ENCODE measurements at regions not wholly inside any gene's neighbourhood (a gene's known extent, or its start where the extent isn't known, plus 50 kb on each side); places are given as distances from the start of the nearest gene placed in this dataset.

- TF ChIP-seq MEF2B (IDR thresholded peaks at IDR 0.05; ENCODE audit: partially characterized antibody, poor library complexity, severe bottlenecking) (no peak), RBBP5 (conservative IDR thresholded peaks at IDR 0.05) (no peak), CEBPB (IDR thresholded peaks at IDR 0.05; ENCODE audit: borderline replicate concordance in 1 of 2, low read depth in 2 of 2, low read length in 2 of 2) (no peak), BACH1 (IDR thresholded peaks at IDR 0.05; ENCODE audit: borderline replicate concordance) (no peak)
- TF ChIP-seq, protein P1, sequence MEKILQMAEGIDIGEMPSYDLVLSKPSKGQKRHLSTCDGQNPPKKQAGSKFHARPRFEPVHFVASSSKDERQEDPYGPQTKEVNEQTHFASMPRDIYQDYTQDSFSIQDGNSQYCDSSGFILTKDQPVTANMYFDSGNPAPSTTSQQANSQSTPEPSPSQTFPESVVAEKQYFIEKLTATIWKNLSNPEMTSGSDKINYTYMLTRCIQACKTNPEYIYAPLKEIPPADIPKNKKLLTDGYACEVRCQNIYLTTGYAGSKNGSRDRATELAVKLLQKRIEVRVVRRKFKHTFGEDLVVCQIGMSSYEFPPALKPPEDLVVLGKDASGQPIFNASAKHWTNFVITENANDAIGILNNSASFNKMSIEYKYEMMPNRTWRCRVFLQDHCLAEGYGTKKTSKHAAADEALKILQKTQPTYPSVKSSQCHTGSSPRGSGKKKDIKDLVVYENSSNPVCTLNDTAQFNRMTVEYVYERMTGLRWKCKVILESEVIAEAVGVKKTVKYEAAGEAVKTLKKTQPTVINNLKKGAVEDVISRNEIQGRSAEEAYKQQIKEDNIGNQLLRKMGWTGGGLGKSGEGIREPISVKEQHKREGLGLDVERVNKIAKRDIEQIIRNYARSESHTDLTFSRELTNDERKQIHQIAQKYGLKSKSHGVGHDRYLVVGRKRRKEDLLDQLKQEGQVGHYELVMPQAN (conservative IDR thresholded peaks at IDR 0.05) = no peak
Observed at GRCh38 chr10:46231087-46231486, 55.7 kb upstream of the ANTXRL start (continued).

DNA sequence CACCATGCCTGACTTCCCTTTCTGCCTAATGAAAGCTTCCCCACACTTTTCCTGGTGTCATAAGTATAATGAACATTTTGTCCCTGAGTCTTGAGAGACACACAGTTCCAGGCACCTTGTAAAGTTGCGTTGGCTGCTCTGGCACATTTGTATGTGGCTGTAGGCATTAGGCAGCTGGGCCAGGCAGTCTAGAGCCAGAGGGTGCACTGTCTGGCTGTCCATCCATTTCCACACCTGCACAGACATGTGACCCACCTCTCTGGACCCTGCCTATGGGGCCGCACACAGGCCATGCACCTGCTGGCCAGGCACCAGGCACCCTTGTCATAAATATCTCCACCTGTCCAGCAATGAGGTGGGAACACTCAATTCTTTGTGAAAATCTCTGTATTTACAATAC, 54.7 kb upstream of the ANTXRL start:
- Histone ChIP-seq H3K4me3 (no peak overlapping the region), H2AFZ (ENCODE audit: control insufficient read depth, low read depth, low read length) (no peak overlapping the region), H3K9me3 (replicated peaks; ENCODE audit: control insufficient read depth, insufficient read depth, low read length) (no peaks in the 10 kb centered on the region; the same call in 2 of the 3 replicates), H3K4me1 (ENCODE audit: control insufficient read depth, insufficient read depth, low read length) (no peaks in the 10 kb centered on the region), H3K27ac (ENCODE audit: control insufficient read depth, insufficient read depth) (no peak overlapping the region), H3K9ac (ENCODE audit: control insufficient read depth, insufficient read depth, low read length) (no peak overlapping the region), H3K36me3 (ENCODE audit: control insufficient read depth in 2 of 2, insufficient read depth in 2 of 2, low read length in 1 of 2) (no peaks in the 10 kb centered on the region), H4K20me1 (ENCODE audit: control insufficient read depth, insufficient read depth) (no peaks in the 10 kb centered on the region), H3K79me2 (ENCODE audit: control insufficient read depth, insufficient read depth, low read length) (no peaks in the 10 kb centered on the region), H3K4me2 (ENCODE audit: control insufficient read depth, insufficient read depth) (no peak overlapping the region), H3K27me3 (replicated peaks in 1 of 2; ENCODE audit: control insufficient read depth in 2 of 2, insufficient read depth in 2 of 2, low read length in 1 of 2) (no peaks in the 10 kb centered on the region)
- ATAC-seq (no peak), DNase-seq (ENCODE audit: low read depth, low spot score) (no peak), FAIRE-seq (no peak)
- in situ Hi-C loops (cut with MboI) (no loop called here), intact Hi-C loops (cut with micrococcal nuclease; ENCODE audit: unreplicated experiment) (no loop called here)
- ChIA-PET POLR2A (no interaction called here), CTCF (no interaction called here), SMC1A (ENCODE audit: uncharacterized antibody, unreplicated experiment) (no interaction called here), RAD21 (ENCODE audit: unreplicated experiment) (no interaction called here)
- no peak for TF ChIP-seq TARDBP (IDR thresholded peaks at IDR 0.05; ENCODE audit: borderline replicate concordance)
- no peak for TF ChIP-seq RAD21 (IDR thresholded peaks at IDR 0.05; ENCODE audit: insufficient read depth, low read depth, low read length)
- no peak for TF ChIP-seq CHD1 (IDR thresholded peaks at IDR 0.05; ENCODE audit: low read depth, low read length)
- no peak for TF ChIP-seq NBN (IDR thresholded peaks at IDR 0.05)
- no peak for TF ChIP-seq DPF2 (IDR thresholded peaks at IDR 0.05)
- no peak for TF ChIP-seq BCLAF1 (IDR thresholded peaks at IDR 0.05)
- TF ChIP-seq POLR2A (IDR thresholded peaks at IDR 0.05; ENCODE audit: low read depth, low read length) = no peak
- no peak for TF ChIP-seq RFX5 (IDR thresholded peaks at IDR 0.05; ENCODE audit: low read depth, low read length)
- TF ChIP-seq HCFC1 (IDR thresholded peaks at IDR 0.05; ENCODE audit: low read length) = no peak
- no peak for TF ChIP-seq RBBP5 (conservative IDR thresholded peaks at IDR 0.05)
- TF ChIP-seq, protein P2, sequence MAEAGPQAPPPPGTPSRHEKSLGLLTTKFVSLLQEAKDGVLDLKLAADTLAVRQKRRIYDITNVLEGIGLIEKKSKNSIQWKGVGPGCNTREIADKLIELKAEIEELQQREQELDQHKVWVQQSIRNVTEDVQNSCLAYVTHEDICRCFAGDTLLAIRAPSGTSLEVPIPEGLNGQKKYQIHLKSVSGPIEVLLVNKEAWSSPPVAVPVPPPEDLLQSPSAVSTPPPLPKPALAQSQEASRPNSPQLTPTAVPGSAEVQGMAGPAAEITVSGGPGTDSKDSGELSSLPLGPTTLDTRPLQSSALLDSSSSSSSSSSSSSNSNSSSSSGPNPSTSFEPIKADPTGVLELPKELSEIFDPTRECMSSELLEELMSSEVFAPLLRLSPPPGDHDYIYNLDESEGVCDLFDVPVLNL (IDR thresholded peaks at IDR 0.05; ENCODE audit: low read depth, low read length) = no peak
- WGBS (ENCODE audit: insufficient coverage, insufficient replicate concordance, low lambda C conversion rate, missing lambda C conversion rate) = 47% methylated on average over 2 of the region's 2 CpGs
- no TSS peak for BruUV-seq (replicated peaks)
